ENCODE measurements at regions not wholly inside any gene's neighbourhood (a gene's known extent, or its start where the extent isn't known, plus 50 kb on each side); places are given as distances from the start of the nearest gene placed in this dataset.

- DNase-seq (ENCODE audit: low read depth): no peak
These were observed 368.0 kb downstream of the SETD4 start for GRCh38 chr21:35692311-35692710.

GRCh38 chr21:35690436-35690835 is 369.9 kb downstream of the SETD4 start:
- no peak for DNase-seq (ENCODE audit: low read depth)

- no peak for DNase-seq (ENCODE audit: low read depth)
These were observed 374.2 kb downstream of the SETD4 start for GRCh38 chr21:35686156-35686555.

GRCh38 chr21:35683664-35684304 is 376.5 kb downstream of the SETD4 start:
- DNase-seq (ENCODE audit: low read depth): no peak

GRCh38 chr21:35682904-35683549 is 377.3 kb downstream of the SETD4 start:
- DNase-seq (ENCODE audit: low read depth): no peak

GRCh38 chr21:35681946-35682345 is 378.4 kb downstream of the SETD4 start:
- no peak for DNase-seq (ENCODE audit: low read depth)

- no peak for DNase-seq (ENCODE audit: low read depth)
These were observed 381.2 kb downstream of the SETD4 start for GRCh38 chr21:35679076-35679475.

- no peak for DNase-seq (ENCODE audit: low read depth)
These were observed 381.9 kb downstream of the SETD4 start for GRCh38 chr21:35678393-35678792.

GRCh38 chr21:35677298-35677841 is 383.0 kb downstream of the SETD4 start:
- no peak for DNase-seq (ENCODE audit: low read depth)

GRCh38 chr21:35674895-35675470 is 385.3 kb downstream of the SETD4 start:
- DNase-seq (ENCODE audit: low read depth): no peak

- no peak for DNase-seq (ENCODE audit: low read depth)
These were observed 386.1 kb downstream of the SETD4 start for GRCh38 chr21:35674091-35674671.

- DNase-seq (ENCODE audit: low read depth): no peak
These were observed 388.0 kb downstream of the SETD4 start for GRCh38 chr21:35672313-35672712.

GRCh38 chr21:35664683-35665082 is 395.6 kb downstream of the SETD4 start:
- no peak for DNase-seq (ENCODE audit: low read depth)

GRCh38 chr21:35663856-35664606 is 396.3 kb downstream of the SETD4 start:
- DNase-seq (ENCODE audit: low read depth): no peak

GRCh38 chr21:35658242-35658641 is 402.1 kb downstream of the SETD4 start:
- no peak for DNase-seq (ENCODE audit: low read depth)

- DNase-seq (ENCODE audit: low read depth): no peak
These were observed 407.5 kb downstream of the SETD4 start for GRCh38 chr21:35652872-35653271.

- DNase-seq (ENCODE audit: low read depth): no peak
These were observed 408.1 kb downstream of the SETD4 start for GRCh38 chr21:35652196-35652595.

GRCh38 chr21:35651196-35651595 is 409.1 kb downstream of the SETD4 start:
- no peak for DNase-seq (ENCODE audit: low read depth)

GRCh38 chr21:35649186-35649585 is 411.1 kb downstream of the SETD4 start:
- no peak for DNase-seq (ENCODE audit: low read depth)

- no peak for DNase-seq (ENCODE audit: low read depth)
These were observed 411.8 kb downstream of the SETD4 start for GRCh38 chr21:35648512-35648911.

GRCh38 chr21:35646606-35647005 is 413.7 kb downstream of the SETD4 start:
- DNase-seq (ENCODE audit: low read depth): no peak

- no peak for DNase-seq (ENCODE audit: low read depth)
These were observed 414.3 kb downstream of the SETD4 start for GRCh38 chr21:35645991-35646390.
